ENCODE measurements at regions not wholly inside any gene's neighbourhood (a gene's known extent, or its start where the extent isn't known, plus 50 kb on each side); places are given as distances from the start of the nearest gene placed in this dataset.

DNA sequence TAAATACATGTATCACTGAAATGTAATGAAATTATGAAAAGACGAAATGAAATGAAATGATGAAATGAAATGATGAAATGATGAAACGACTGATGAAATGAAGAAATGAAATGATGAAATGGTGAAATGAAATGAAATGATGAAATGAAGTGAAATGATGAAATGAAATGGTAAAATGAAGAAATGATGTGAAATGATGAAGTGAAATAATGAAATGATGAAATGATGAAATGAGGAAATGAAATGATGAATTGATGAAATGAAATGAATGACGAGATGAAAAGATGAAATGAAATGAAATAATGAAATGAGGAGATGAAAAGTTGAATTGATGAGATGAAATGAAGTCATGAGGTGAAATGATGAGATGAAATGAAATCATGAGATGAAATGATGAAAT, 594.7 kb downstream of the TP53TG3F start:
- H4K20me1 ChIP-seq (ENCODE audit: insufficient read depth, low read length), result no peaks in the 10 kb centered on the region
- ChIA-PET CTCF (no interaction called here), POLR2A (ENCODE audit: unreplicated experiment) (no interaction called here)
- H4K5ac ChIP-seq (ENCODE audit: low read depth, low read length), result no peak overlapping the region
- no peak overlapping the region for H2BK5ac ChIP-seq (ENCODE audit: low read depth, low read length, poor library complexity, severe bottlenecking)
- H2BK20ac ChIP-seq (ENCODE audit: low read depth, low read length), result no peak overlapping the region
- in situ Hi-C loops (cut with MboI; ENCODE audit: low sequenced_read_pairs) (no loop called here), dilution Hi-C loops (cut with HindIII; ENCODE audit: low sequenced_read_pairs, unreplicated experiment) (no loop called here), intact Hi-C loops (cut with micrococcal nuclease) (no loop called here)
- H2AK5ac ChIP-seq (ENCODE audit: low read depth, low read length), result no peak overlapping the region
- H4K8ac ChIP-seq (ENCODE audit: low read depth in 2 of 2, low read length in 2 of 2), result no peak overlapping the region
- no peaks in the 10 kb centered on the region for H3K36me3 ChIP-seq (ENCODE audit: control insufficient read depth, insufficient read depth, low read length)
- no peak for DNase-seq
- ATAC-seq (ENCODE audit: low read depth), result no peak
- H3K9me1 ChIP-seq (ENCODE audit: insufficient read depth, low read length), result no peaks in the 10 kb centered on the region
- H3K4me2 ChIP-seq (ENCODE audit: low read depth, low read length), result no peak overlapping the region
- H3K9me3 ChIP-seq (ENCODE audit: control insufficient read depth, insufficient read depth, low read length), result peaks cover 2% of the 10 kb centered on the region; the same call in 1 of the 2 replicates
- TF ChIP-seq, protein P1, sequence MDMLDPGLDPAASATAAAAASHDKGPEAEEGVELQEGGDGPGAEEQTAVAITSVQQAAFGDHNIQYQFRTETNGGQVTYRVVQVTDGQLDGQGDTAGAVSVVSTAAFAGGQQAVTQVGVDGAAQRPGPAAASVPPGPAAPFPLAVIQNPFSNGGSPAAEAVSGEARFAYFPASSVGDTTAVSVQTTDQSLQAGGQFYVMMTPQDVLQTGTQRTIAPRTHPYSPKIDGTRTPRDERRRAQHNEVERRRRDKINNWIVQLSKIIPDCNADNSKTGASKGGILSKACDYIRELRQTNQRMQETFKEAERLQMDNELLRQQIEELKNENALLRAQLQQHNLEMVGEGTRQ (IDR thresholded peaks at IDR 0.05; ENCODE audit: low read depth, low read length), result no peak
- no peak for TF ChIP-seq CEBPB (IDR thresholded peaks at IDR 0.05; ENCODE audit: low read depth, low read length)
- no peak for TF ChIP-seq MAFK (IDR thresholded peaks at IDR 0.05; ENCODE audit: low read depth, low read length)
- no peak for TF ChIP-seq POLR2A (IDR thresholded peaks at IDR 0.05; ENCODE audit: low read depth, low read length)
- TF ChIP-seq RAD21 (IDR thresholded peaks at IDR 0.05; ENCODE audit: low read length), result no peak
- TF ChIP-seq RFX5 (IDR thresholded peaks at IDR 0.05; ENCODE audit: low read depth, low read length), result no peak
- TF ChIP-seq SMC3 (IDR thresholded peaks at IDR 0.05; ENCODE audit: low read depth, low read length), result no peak
- TF ChIP-seq BHLHE40 (IDR thresholded peaks at IDR 0.05; ENCODE audit: low read depth, low read length), result no peak
- TF ChIP-seq RCOR1 (IDR thresholded peaks at IDR 0.05; ENCODE audit: insufficient replicate concordance, low read length), result no peak
- TF ChIP-seq MXI1 (IDR thresholded peaks at IDR 0.05; ENCODE audit: borderline replicate concordance, low read depth, low read length), result no peak
- no peak for TF ChIP-seq MAZ (IDR thresholded peaks at IDR 0.05; ENCODE audit: borderline replicate concordance, low read depth, low read length)
- TF ChIP-seq, protein P2, sequence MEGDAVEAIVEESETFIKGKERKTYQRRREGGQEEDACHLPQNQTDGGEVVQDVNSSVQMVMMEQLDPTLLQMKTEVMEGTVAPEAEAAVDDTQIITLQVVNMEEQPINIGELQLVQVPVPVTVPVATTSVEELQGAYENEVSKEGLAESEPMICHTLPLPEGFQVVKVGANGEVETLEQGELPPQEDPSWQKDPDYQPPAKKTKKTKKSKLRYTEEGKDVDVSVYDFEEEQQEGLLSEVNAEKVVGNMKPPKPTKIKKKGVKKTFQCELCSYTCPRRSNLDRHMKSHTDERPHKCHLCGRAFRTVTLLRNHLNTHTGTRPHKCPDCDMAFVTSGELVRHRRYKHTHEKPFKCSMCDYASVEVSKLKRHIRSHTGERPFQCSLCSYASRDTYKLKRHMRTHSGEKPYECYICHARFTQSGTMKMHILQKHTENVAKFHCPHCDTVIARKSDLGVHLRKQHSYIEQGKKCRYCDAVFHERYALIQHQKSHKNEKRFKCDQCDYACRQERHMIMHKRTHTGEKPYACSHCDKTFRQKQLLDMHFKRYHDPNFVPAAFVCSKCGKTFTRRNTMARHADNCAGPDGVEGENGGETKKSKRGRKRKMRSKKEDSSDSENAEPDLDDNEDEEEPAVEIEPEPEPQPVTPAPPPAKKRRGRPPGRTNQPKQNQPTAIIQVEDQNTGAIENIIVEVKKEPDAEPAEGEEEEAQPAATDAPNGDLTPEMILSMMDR (conservative IDR thresholded peaks at IDR 0.05; ENCODE audit: low read depth, low read length), result no peak
- no peak for TF ChIP-seq NFE2L2 (IDR thresholded peaks at IDR 0.05; ENCODE audit: low read depth, low read length)
- no peak for TF ChIP-seq CHD1 (IDR thresholded peaks at IDR 0.05; ENCODE audit: low read depth, low read length)
- no peak for TF ChIP-seq FOS (IDR thresholded peaks at IDR 0.05; ENCODE audit: low read depth, low read length)
- no peak overlapping the region for H3K4me3 ChIP-seq (ENCODE audit: insufficient read depth, low read depth, low read length)
- no peaks in the 10 kb centered on the region for H3K4me1 ChIP-seq (ENCODE audit: control insufficient read depth, insufficient read depth, low read length)
- H3K14ac ChIP-seq (replicated peaks; ENCODE audit: low read depth, low read length), result no peak overlapping the region
- H3K27ac ChIP-seq (ENCODE audit: insufficient read depth, low read length), result no peak overlapping the region
- H3K27me3 ChIP-seq (ENCODE audit: control insufficient read depth, insufficient read depth, low read length), result no peaks in the 10 kb centered on the region
- WGBS, 2 experiments (ENCODE audit: extremely low coverage in 2 of 2, insufficient read length in 1 of 2), result 20 to 100% methylated on average over 3 of the region's 3 CpGs
- H2BK120ac ChIP-seq (ENCODE audit: low read depth, low read length), result no peak overlapping the region
- no peaks in the 10 kb centered on the region for H3K79me1 ChIP-seq (ENCODE audit: low read depth in 1 of 2, low read length in 2 of 2)
- no peak overlapping the region for H4K91ac ChIP-seq (ENCODE audit: insufficient read depth, low read depth, low read length)
- H3K23ac ChIP-seq (ENCODE audit: low read depth, low read length), result no peak overlapping the region
- no peak overlapping the region for H3K9ac ChIP-seq (ENCODE audit: low read depth, low read length)
- no peak overlapping the region for H3K18ac ChIP-seq (ENCODE audit: low read depth, low read length)
- H3K56ac ChIP-seq (ENCODE audit: extremely low read depth, insufficient read depth, low read length), result no peak overlapping the region
- H2AK9ac ChIP-seq (replicated peaks; ENCODE audit: low read depth, low read length, poor library complexity), result no peak overlapping the region
- H2BK15ac ChIP-seq (ENCODE audit: low read depth, low read length), result no peak overlapping the region
- no TSS peak for BruUV-seq (replicated peaks)
- no peak overlapping the region for H2AFZ ChIP-seq (replicated peaks; ENCODE audit: low read length, poor library complexity)
- H3K4ac ChIP-seq (ENCODE audit: low read depth, low read length), result no peak overlapping the region

Measured in IMR-90 (cell line).